GM23248 (cell line): ENCODE measurements at regions not wholly inside any gene's neighbourhood (a gene's known extent, or its start where the extent isn't known, plus 50 kb on each side); places are given as distances from the start of the nearest gene placed in this dataset.

Experiments used
- EZH2 ChIP-seq: fragments of 200-600 bp; sonication (generic); IDR thresholded peaks from 2 replicates; pipeline ENCODE4 v1.6.1; 2018; ENCODE audit warnings: antibody characterized with exemption, mild to moderate bottlenecking; ENCODE audit not compliant: insufficient read depth, poor library complexity, severe bottlenecking
- EZH2phosphoT487 ChIP-seq: fragments of 200-600 bp; sonication (generic); IDR thresholded peaks from 2 replicates; pipeline ENCODE4 v1.6.1; 2018; ENCODE audit warnings: antibody characterized with exemption, moderate library complexity, mild to moderate bottlenecking, low read depth; ENCODE audit not compliant: insufficient read depth

GRCh38 chr3:110474397-110474796 lies 597.2 kb upstream of the NECTIN3 start:
- no peak for TF ChIP-seq EZH2phosphoT487
- no peak for TF ChIP-seq EZH2
